ENCODE measurements at regions not wholly inside any gene's neighbourhood (a gene's known extent, or its start where the extent isn't known, plus 50 kb on each side); places are given as distances from the start of the nearest gene placed in this dataset.

DNA sequence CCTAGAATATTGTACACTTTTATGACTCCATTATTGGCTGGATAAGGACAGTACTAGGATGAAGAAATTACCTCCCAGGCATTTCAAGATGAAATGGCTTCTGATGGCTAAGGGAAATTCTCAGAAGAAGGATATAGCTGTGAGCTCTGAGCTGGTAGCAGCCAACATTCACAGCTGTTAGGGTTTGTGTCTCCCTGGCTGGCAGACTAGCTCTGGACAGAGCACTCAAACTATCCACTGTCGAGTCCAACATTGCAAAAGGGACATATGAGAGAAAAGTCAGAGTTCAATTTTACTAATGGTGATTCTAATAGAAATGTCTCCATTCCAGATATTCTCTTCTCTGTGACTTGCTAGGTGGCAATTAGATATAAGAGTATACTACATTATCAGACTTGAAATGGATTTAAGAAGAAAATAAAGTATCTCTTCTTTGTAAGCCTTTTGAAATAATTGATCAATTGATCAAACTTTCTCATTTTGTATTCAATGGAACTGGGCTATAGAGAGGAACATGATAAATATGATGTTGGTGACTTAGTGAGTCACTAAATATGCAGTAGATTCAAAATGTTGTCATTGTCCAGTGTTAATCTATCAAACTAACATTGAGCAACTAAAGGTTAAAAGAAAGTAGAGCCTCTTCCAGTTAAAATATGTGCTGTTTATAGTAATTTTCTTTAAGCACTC is 1920.3 kb downstream of the SUCLG1 start:
- DNase-seq = no peak

- no peak for DNase-seq
These were observed 1930.8 kb downstream of the SUCLG1 start for GRCh38 chr2:82528288-82528687.

DNA sequence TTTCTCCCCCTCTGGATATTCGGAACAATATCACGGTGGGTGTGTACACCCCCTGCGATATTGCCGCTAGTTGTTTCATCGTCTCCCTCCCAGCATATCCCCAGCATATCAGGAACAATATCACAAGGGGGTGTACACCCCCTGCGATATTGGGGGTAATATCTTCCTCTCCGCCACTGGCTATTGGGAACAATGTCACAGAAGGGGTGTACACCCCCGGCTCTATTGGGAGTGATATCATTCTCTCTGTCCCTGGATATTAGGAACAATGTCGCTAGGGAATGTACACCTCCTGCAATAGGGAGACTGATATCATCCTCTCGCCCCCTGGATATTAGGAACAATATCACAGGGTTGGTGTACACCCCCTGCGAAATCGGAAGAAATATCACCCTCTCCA is 1932.0 kb downstream of the SUCLG1 start:
- no peak for DNase-seq

DNA sequence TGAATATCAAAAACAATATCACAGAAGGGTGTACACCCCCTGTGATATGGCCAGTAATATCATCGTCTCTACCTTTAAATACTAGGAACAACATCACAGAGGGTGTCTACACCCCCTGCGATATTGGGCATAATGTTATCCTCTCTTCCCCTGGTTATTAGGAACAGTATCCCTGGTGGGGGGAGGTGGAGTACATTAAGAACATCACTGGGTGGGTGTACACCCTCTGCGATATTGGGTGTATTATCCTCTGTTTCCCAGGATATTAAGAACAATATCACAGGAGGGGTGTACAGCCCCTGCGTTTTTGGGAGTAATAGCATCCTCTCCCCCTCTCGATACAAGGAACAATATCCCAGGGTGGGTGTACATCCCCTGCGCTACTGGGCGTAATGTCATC is 1932.8 kb downstream of the SUCLG1 start:
- no peak for DNase-seq

- DNase-seq = no peak
These were observed 1933.3 kb downstream of the SUCLG1 start for GRCh38 chr2:82525744-82526143.

GRCh38 chr2:82524826-82525225 is 1934.3 kb downstream of the SUCLG1 start:
- no peak for DNase-seq

- no peak for DNase-seq
These were observed 1947.2 kb downstream of the SUCLG1 start for GRCh38 chr2:82511894-82512293.

GRCh38 chr2:82508702-82509101 is 1950.4 kb downstream of the SUCLG1 start:
- DNase-seq = no peak

GRCh38 chr2:82507657-82508056 is 1951.4 kb downstream of the SUCLG1 start:
- no peak for DNase-seq

- no peak for DNase-seq
These were observed 1957.9 kb downstream of the SUCLG1 start for GRCh38 chr2:82501217-82501616.

- no peak for DNase-seq
These were observed 1960.2 kb downstream of the SUCLG1 start for GRCh38 chr2:82498777-82499443.

GRCh38 chr2:82494739-82495138 is 1964.3 kb downstream of the SUCLG1 start:
- DNase-seq = no peak

GRCh38 chr2:82491591-82491990 is 1967.5 kb downstream of the SUCLG1 start:
- no peak for DNase-seq

GRCh38 chr2:82487354-82487753 is 1971.7 kb downstream of the SUCLG1 start:
- no peak for DNase-seq

DNA sequence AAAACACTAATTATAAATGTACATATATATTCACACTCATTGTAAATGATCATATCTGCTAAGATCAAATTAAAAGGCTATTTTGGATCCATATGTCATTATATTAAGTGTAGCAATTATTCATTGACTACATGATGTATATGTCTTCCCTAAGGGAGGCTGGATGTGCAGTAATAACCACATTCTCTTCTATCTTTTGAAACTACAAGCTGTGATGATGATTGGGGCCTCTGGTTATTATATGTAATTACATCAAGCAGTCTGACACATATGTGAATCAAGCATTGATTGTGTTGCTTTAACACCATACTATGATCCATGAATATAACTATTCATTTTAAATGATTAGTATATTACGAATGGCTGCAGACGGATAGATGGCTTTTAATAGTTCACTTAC is 1973.4 kb downstream of the SUCLG1 start:
- DNase-seq = no peak

- no peak for DNase-seq
These were observed 1977.9 kb downstream of the SUCLG1 start for GRCh38 chr2:82481207-82481606.

DNA sequence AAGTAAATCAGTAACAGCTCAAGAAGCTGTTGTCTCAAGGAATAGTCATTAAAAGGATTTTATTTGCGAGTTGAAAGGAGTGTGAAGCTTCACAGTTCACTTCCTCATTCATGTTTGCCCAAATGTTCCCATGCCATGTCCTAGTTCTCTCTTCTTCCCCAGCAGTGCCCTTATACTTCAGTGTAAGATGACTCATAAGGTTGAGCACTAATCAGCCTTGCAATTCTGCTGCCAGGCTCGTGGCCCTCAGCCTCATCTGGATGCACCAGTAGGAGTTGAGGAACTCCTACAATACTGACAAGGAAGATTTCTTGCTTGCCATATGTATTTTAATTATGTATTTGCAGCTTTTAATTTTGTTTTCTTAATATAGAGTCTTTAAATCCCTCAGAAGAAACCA is 1980.4 kb downstream of the SUCLG1 start:
- DNase-seq = no peak

DNA sequence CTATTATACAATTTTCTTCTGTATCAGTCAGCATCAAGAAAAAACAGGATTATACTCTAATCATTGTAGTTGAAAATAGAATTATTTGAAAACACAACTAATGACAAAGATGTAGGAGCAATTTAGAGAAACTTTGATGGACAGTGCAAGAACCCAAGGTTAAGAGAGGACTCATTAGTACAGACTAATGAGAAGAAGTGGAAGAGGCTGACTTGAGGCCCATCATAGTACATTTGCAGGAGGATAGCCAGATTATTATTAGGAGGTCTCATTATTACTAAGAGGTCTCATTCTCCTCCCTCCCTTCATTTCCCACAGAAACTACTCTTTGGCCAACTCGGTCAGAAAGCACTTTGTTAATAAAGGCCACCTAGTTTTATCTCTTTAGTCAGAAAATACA is 1983.0 kb downstream of the SUCLG1 start:
- no peak for DNase-seq

DNA sequence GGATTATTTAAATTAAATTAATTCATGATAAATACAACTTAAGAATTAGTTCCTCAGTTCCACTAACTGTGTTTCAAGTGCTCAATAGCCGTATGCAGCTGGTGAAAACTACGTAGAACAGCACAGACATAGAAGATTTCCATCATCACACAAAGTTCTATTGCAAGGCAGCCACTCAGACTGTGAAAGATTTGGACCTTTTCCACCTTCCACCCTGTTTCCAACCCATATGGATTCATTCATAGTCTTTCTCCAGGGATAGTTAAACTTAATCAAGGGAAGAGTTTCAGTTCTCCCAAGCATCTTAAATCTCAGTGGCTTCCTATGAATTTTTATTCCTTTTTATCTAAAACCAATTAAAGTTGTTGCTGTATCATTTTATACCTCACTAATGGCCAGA is 2030.8 kb downstream of the SUCLG1 start:
- DNase-seq = no peak

DNA sequence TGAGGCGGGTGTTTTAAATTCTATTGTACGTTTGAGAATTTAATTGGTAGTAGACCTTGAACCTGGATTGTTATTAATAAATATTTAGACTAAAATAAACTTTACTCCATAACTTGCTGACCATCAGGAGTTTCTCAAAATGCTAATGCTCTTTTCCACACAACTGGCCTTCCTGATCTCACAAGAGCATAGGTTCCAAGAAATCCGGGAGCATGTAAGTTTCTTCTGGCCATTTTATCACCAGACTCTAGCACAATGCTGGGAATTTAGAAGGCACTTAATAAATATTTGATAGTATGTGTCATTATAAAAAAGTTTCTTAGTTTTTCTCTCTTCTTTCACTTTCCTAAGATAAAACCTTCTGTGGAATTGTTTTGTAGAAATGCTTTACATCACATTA is 2047.1 kb downstream of the SUCLG1 start:
- DNase-seq = no peak

DNA sequence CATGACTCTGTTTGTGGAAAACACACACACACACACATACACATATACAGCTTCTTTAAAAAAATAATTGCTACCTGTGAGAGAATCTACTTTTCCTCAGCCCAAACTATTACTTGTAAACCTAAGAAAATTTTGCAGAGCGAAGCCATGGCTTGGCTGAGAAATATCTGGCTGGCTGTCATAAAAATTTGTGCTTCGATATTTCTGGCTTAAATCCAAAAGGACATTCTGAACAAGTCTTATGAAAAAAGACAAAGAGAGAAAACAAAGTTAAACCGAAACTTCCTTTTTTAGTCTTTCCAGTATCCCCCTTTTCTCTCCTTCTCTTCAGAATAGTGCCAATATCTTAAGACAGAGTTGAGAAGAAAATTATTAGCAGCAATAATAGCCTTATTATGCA is 2048.0 kb downstream of the SUCLG1 start:
- no peak for DNase-seq

GRCh38 chr2:82395531-82395930 is 2063.5 kb downstream of the SUCLG1 start:
- DNase-seq = no peak

- DNase-seq = no peak
These were observed 2067.7 kb downstream of the SUCLG1 start for GRCh38 chr2:82391386-82391785.

- DNase-seq = no peak
These were observed 2051.1 kb upstream of the LRRTM1 start for GRCh38 chr2:82355622-82356021.

GRCh38 chr2:82345910-82346309 is 2041.4 kb upstream of the LRRTM1 start:
- DNase-seq = no peak
